Type B pancreatic cell (in vitro differentiated cells): ENCODE measurements at regions not wholly inside any gene's neighbourhood (a gene's known extent, or its start where the extent isn't known, plus 50 kb on each side); places are given as distances from the start of the nearest gene placed in this dataset.

ENCODE experiments used
- DNase-seq: peaks from one replicate; pipeline ENCODE4 v3.0.0; 2021; ENCODE audit warnings: mixed read lengths; ENCODE audit not compliant: unreplicated experiment; ENCODE audit errors: extremely low spot score
- H3K27ac Mint-ChIP-seq: 2 replicates; pipeline ENCODE4 v1.8.0; 2021; ENCODE audit warnings: mild to moderate bottlenecking, mixed read lengths
- H3K27me3 Mint-ChIP-seq: 2 replicates; pipeline ENCODE4 v1.8.0; 2021; ENCODE audit warnings: mixed read lengths
- H3K36me3 Mint-ChIP-seq: 2 replicates; pipeline ENCODE4 v1.8.0; 2021; ENCODE audit warnings: mixed read lengths
- H3K4me1 Mint-ChIP-seq: one replicate; pipeline ENCODE4 v1.8.0; 2021; ENCODE audit warnings: mixed read lengths; ENCODE audit not compliant: unreplicated experiment
- H3K4me3 Mint-ChIP-seq: 2 replicates; pipeline ENCODE4 v1.8.0; 2021; ENCODE audit warnings: mild to moderate bottlenecking, mixed read lengths
- H3K9me3 Mint-ChIP-seq: 2 replicates; pipeline ENCODE4 v1.8.0; 2021; ENCODE audit warnings: mixed read lengths
- TF ChIP-seq, protein P1 (sequence below): fragments of 200-600 bp; sonication (generic); conservative IDR thresholded peaks from 2 replicates; pipeline ENCODE4 v1.5.0; 2021; ENCODE audit warnings: antibody characterized with exemption, mild to moderate bottlenecking

DNA sequence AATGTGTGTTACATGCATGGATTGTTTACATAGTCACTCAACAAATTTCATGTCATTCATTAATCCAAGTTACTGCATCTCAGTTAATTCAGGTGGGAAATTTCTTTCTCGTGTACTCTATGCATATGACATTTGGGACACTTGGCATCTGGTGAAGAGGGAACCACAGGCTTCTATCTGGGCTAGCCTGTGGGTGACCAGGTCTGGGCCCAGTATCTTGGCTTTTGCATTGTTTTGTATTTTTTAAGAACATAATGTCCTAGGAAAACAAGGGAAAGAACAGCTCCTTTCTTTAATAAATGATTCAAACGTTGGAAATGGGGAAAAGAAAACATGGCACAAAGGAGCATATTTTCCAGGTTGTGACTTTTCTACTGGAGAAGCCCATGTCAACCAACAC lies 331.1 kb downstream of the WDR11 start:
- DNase-seq: no peak
- no peaks in the 10 kb centered on the region for H3K27me3 Mint-ChIP-seq
- TF ChIP-seq, protein P1, sequence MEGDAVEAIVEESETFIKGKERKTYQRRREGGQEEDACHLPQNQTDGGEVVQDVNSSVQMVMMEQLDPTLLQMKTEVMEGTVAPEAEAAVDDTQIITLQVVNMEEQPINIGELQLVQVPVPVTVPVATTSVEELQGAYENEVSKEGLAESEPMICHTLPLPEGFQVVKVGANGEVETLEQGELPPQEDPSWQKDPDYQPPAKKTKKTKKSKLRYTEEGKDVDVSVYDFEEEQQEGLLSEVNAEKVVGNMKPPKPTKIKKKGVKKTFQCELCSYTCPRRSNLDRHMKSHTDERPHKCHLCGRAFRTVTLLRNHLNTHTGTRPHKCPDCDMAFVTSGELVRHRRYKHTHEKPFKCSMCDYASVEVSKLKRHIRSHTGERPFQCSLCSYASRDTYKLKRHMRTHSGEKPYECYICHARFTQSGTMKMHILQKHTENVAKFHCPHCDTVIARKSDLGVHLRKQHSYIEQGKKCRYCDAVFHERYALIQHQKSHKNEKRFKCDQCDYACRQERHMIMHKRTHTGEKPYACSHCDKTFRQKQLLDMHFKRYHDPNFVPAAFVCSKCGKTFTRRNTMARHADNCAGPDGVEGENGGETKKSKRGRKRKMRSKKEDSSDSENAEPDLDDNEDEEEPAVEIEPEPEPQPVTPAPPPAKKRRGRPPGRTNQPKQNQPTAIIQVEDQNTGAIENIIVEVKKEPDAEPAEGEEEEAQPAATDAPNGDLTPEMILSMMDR: no peak
- no peaks in the 10 kb centered on the region for H3K36me3 Mint-ChIP-seq
- H3K4me1 Mint-ChIP-seq: peaks cover 30% of the 10 kb centered on the region
- no peaks in the 10 kb centered on the region for H3K9me3 Mint-ChIP-seq
- H3K27ac Mint-ChIP-seq: no peak overlapping the region
- H3K4me3 Mint-ChIP-seq: no peak overlapping the region

- H3K9me3 Mint-ChIP-seq: peaks cover 4% of the 10 kb centered on the region
- H3K4me1 Mint-ChIP-seq: peaks cover 36% of the 10 kb centered on the region
- H3K4me3 Mint-ChIP-seq: no peak overlapping the region
- peaks cover 4% of the 10 kb centered on the region for H3K36me3 Mint-ChIP-seq
- TF ChIP-seq, protein P1: no peak
- DNase-seq: no peak
- no peak overlapping the region for H3K27ac Mint-ChIP-seq
- H3K27me3 Mint-ChIP-seq: no peaks in the 10 kb centered on the region
Measured at GRCh38 chr10:121183236-121183635, 332.1 kb downstream of the WDR11 start.

GRCh38 chr10:121183707-121184106 lies 332.5 kb downstream of the WDR11 start:
- no peak for DNase-seq
- no peak overlapping the region for H3K4me3 Mint-ChIP-seq
- H3K9me3 Mint-ChIP-seq: peaks cover 5% of the 10 kb centered on the region
- TF ChIP-seq, protein P1: no peak
- H3K36me3 Mint-ChIP-seq: peaks cover 5% of the 10 kb centered on the region
- peaks cover 41% of the 10 kb centered on the region for H3K4me1 Mint-ChIP-seq
- no peak overlapping the region for H3K27ac Mint-ChIP-seq
- H3K27me3 Mint-ChIP-seq: no peaks in the 10 kb centered on the region

- Mint-ChIP-seq H3K4me3 (no peak overlapping the region), H3K9me3 (peaks cover 5% of the 10 kb centered on the region), H3K27me3 (no peaks in the 10 kb centered on the region), H3K4me1 (peaks cover 44% of the 10 kb centered on the region), H3K27ac (no peak overlapping the region), H3K36me3 (peaks cover 5% of the 10 kb centered on the region)
- no peak for DNase-seq
- TF ChIP-seq, protein P1: no peak
Measured at GRCh38 chr10:121185816-121186455, 334.8 kb downstream of the WDR11 start.

DNA sequence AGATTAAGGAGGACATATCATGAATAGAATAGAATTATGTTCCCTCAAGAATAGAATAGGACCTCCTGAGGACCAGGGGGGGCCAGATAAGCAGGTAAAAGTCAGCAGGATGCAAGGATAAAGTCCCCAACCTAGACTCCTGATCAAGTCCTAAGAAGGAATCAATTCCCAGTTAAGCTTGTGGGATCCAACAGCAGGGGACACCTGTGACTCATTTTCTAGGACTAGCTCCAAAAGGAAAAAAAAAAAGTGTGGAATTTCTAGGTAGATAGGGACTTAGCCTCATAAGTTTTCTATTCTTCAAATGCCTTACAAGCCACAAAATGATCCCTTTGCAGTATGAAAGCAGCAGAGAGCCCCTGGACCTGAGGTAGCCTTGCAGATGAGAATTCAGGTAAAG lies 336.2 kb downstream of the WDR11 start:
- Mint-ChIP-seq H3K9me3 (peaks cover 5% of the 10 kb centered on the region), H3K4me1 (peaks cover 44% of the 10 kb centered on the region), H3K27ac (no peak overlapping the region), H3K27me3 (no peaks in the 10 kb centered on the region), H3K36me3 (peaks cover 5% of the 10 kb centered on the region), H3K4me3 (no peak overlapping the region)
- TF ChIP-seq, protein P1: no peak
- no peak for DNase-seq
